ENCODE measurements at regions not wholly inside any gene's neighbourhood (a gene's known extent, or its start where the extent isn't known, plus 50 kb on each side); places are given as distances from the start of the nearest gene placed in this dataset.

DNA sequence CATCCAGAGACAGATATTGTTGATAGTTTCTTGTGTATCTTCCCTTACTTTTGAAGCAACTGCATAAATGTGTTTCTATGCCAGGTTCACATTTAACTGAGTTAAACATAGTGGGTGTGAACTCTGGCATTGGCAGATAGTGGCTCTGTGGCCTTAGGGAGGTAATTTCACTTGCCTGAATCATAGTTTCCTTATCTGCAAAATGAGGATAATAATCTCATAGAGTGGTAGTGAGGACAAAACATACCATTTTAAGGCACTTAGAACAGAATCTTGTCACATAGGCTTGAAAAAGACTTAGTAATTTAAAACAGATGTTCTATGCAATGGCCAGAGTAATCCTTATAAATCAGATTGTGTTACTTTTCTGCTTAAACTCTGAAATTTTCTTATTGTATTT is 56.4 kb upstream of the SYN3 start:
- Histone ChIP-seq H3K9me1 (ENCODE audit: control insufficient read depth, extremely low read depth, insufficient read depth, low read length) (no peaks in the 10 kb centered on the region), H3K4me1 (ENCODE audit: control insufficient read depth, extremely low read depth, insufficient read depth, low read length) (peaks cover 50% of the 10 kb centered on the region), H3K4me3 (ENCODE audit: control insufficient read depth in 2 of 3, extremely low read depth in 1 of 3, insufficient read depth in 2 of 3, low read depth in 1 of 3, low read length in 3 of 3) (no peak overlapping the region), H3K27ac (ENCODE audit: control insufficient read depth, insufficient read depth, low read length) (no peak overlapping the region), H3K36me3 (ENCODE audit: control insufficient read depth in 2 of 2, extremely low read depth in 1 of 2, insufficient read depth in 2 of 2, low read length in 2 of 2) (no peaks in the 10 kb centered on the region), H3K79me2 (ENCODE audit: control insufficient read depth, insufficient read depth, low read length) (no peaks in the 10 kb centered on the region), H3K9ac (ENCODE audit: control insufficient read depth, extremely low read depth, insufficient read depth, low read length) (no peak overlapping the region), H4K20me1 (ENCODE audit: control insufficient read depth, extremely low read depth, insufficient read depth, low read length) (no peaks in the 10 kb centered on the region), H3K27me3 (ENCODE audit: control insufficient read depth, extremely low read depth, insufficient read depth, low read length) (no peaks in the 10 kb centered on the region), H2AFZ (ENCODE audit: control insufficient read depth, low read length) (no peak overlapping the region), H3K4me2 (ENCODE audit: control insufficient read depth, extremely low read depth, insufficient read depth, low read depth, low read length) (peak overlapping the region; percentile 3), H3K9me3 (ENCODE audit: control insufficient read depth, low read depth, low read length) (no peaks in the 10 kb centered on the region)
- TF ChIP-seq CTCF (optimal IDR thresholded peaks at IDR 0.05 in 1 of 3, IDR thresholded peaks at IDR 0.05 in 1 of 3, conservative IDR thresholded peaks at IDR 0.05 in 1 of 3; ENCODE audit: extremely low read depth in 1 of 3, insufficient read depth in 2 of 3, low read length in 3 of 3) (no peak), EZH2 (IDR thresholded peaks at IDR 0.05; ENCODE audit: low read length) (no peak)
- dilution Hi-C loops (cut with MboI; ENCODE audit: extremely low pct_ligation_motif_present, low sequenced_read_pairs): no loop called here
- FAIRE-seq (peak; percentile 62), DNase-seq (ENCODE audit: low read depth, low spot score) (no peak)

- Histone ChIP-seq H3K27ac (ENCODE audit: control insufficient read depth, insufficient read depth, low read length) (no peak overlapping the region), H2AFZ (ENCODE audit: control insufficient read depth, low read length) (no peak overlapping the region), H3K27me3 (ENCODE audit: control insufficient read depth, extremely low read depth, insufficient read depth, low read length) (no peaks in the 10 kb centered on the region), H3K4me2 (ENCODE audit: control insufficient read depth, extremely low read depth, insufficient read depth, low read depth, low read length) (no peak overlapping the region), H3K36me3 (ENCODE audit: control insufficient read depth in 2 of 2, extremely low read depth in 1 of 2, insufficient read depth in 2 of 2, low read length in 2 of 2) (no peaks in the 10 kb centered on the region), H3K9ac (ENCODE audit: control insufficient read depth, extremely low read depth, insufficient read depth, low read length) (no peak overlapping the region), H3K9me1 (ENCODE audit: control insufficient read depth, extremely low read depth, insufficient read depth, low read length) (no peaks in the 10 kb centered on the region), H3K4me3 (ENCODE audit: control insufficient read depth in 2 of 3, extremely low read depth in 1 of 3, insufficient read depth in 2 of 3, low read depth in 1 of 3, low read length in 3 of 3) (no peak overlapping the region), H3K79me2 (ENCODE audit: control insufficient read depth, insufficient read depth, low read length) (no peaks in the 10 kb centered on the region), H3K4me1 (ENCODE audit: control insufficient read depth, extremely low read depth, insufficient read depth, low read length) (peaks cover 50% of the 10 kb centered on the region), H3K9me3 (ENCODE audit: control insufficient read depth, low read depth, low read length) (no peaks in the 10 kb centered on the region), H4K20me1 (ENCODE audit: control insufficient read depth, extremely low read depth, insufficient read depth, low read length) (no peaks in the 10 kb centered on the region)
- dilution Hi-C loops (cut with MboI; ENCODE audit: extremely low pct_ligation_motif_present, low sequenced_read_pairs): no loop called here
- TF ChIP-seq CTCF (optimal IDR thresholded peaks at IDR 0.05 in 1 of 3, IDR thresholded peaks at IDR 0.05 in 1 of 3, conservative IDR thresholded peaks at IDR 0.05 in 1 of 3; ENCODE audit: extremely low read depth in 1 of 3, insufficient read depth in 2 of 3, low read length in 3 of 3) (no peak), EZH2 (IDR thresholded peaks at IDR 0.05; ENCODE audit: low read length) (no peak)
- DNase-seq (ENCODE audit: low read depth, low spot score) (no peak), FAIRE-seq (no peak)
Measured at GRCh38 chr22:33112580-33112979, 54.4 kb upstream of the SYN3 start.

Data from keratinocyte (primary cell).